Activated T-cell treated with anti-CD3 and anti-CD28 coated beads, Interleukin-2, amount 50 U/mL, for 24 hours (primary cell): ENCODE measurements at regions not wholly inside any gene's neighbourhood (a gene's known extent, or its start where the extent isn't known, plus 50 kb on each side); places are given as distances from the start of the nearest gene placed in this dataset.
A peak's percentile ranks its signal among the peaks of the same experiment; 100 is the strongest.

Source experiments
- DNase-seq: peaks from one replicate; pipeline ENCODE4 v3.0.0-alpha.2; 2020
- H3K27ac Mint-ChIP-seq: 2 replicates; pipeline ENCODE4 v1.8.0; 2020; ENCODE audit warnings: mild to moderate bottlenecking, mixed read lengths
- H3K27me3 Mint-ChIP-seq: 2 replicates; pipeline ENCODE4 v1.8.0; 2020; ENCODE audit warnings: mixed read lengths
- H3K36me3 Mint-ChIP-seq: 2 replicates; pipeline ENCODE4 v1.8.0; 2020; ENCODE audit warnings: low read depth, mixed read lengths
- H3K4me1 Mint-ChIP-seq: 2 replicates; pipeline ENCODE4 v1.8.0; 2020; ENCODE audit warnings: low read depth, mixed read lengths
- H3K4me3 Mint-ChIP-seq: 2 replicates; pipeline ENCODE4 v1.8.0; 2020; ENCODE audit warnings: mild to moderate bottlenecking, moderate library complexity, mixed read lengths
- H3K9me3 Mint-ChIP-seq: 2 replicates; pipeline ENCODE4 v1.8.0; 2020; ENCODE audit warnings: mixed read lengths

DNA sequence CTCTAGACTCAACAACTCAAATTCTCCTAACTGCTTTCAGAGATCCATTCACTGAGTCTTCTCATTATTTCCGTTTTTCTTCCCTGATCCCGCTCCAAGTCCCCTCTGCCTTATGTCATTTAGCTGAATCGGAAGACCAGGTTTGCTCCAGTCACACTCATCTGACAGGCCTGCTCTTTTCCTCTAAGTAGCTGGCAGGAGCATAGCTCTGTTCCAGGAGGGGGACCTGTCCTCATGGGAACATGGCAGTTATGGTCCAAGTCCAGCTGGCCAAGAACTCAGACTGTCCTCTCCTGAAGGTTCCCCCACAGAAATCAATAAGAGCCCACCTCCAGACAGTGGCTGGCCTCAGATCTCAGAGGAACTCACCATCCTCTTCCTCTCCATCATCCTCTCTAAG is 130.9 kb upstream of the SERP2 start:
- H3K9me3 Mint-ChIP-seq = no peaks in the 10 kb centered on the region
- H3K4me1 Mint-ChIP-seq = peaks cover 16% of the 10 kb centered on the region
- no peak overlapping the region for H3K4me3 Mint-ChIP-seq
- no peak overlapping the region for H3K27ac Mint-ChIP-seq
- no peaks in the 10 kb centered on the region for H3K36me3 Mint-ChIP-seq
- DNase-seq = no peak
- H3K27me3 Mint-ChIP-seq = peaks cover 4% of the 10 kb centered on the region

DNA sequence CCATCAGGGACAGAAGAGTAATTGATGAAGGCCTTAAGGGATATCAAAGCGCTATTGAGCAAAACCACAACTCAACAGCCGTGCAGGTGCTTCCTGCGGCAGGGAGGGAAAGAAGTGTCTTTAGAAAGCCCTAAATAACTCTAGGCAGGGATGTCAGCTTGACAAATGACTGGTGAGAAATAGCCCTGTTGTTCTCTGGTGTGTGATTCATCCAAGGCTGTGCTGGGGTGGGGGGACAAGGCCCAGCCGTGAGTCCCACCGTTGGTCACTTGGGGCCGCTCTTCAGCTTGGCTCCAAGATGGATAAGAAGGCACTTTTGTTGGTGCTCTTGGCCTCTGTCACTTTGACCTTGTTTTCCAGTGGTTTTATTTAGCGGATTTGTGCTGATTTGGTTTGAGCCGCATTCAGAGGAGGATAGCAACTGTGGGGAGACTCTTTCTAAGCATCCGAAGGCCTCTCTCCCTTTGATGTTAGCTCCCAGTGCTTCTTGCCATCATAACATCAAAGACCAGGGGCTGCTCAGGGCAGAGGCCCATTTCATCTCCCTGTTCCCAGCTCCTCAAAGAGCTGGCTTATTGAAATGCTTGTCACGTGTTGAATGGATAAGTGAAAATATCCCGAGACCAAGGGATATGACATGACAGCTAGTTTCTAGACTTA is 130.3 kb upstream of the SERP2 start:
- peaks cover 10% of the 10 kb centered on the region for H3K4me1 Mint-ChIP-seq
- H3K27ac Mint-ChIP-seq = no peak overlapping the region
- no peaks in the 10 kb centered on the region for H3K9me3 Mint-ChIP-seq
- H3K4me3 Mint-ChIP-seq = no peak overlapping the region
- no peak for DNase-seq
- H3K27me3 Mint-ChIP-seq = peaks cover 4% of the 10 kb centered on the region
- H3K36me3 Mint-ChIP-seq = no peaks in the 10 kb centered on the region

DNA sequence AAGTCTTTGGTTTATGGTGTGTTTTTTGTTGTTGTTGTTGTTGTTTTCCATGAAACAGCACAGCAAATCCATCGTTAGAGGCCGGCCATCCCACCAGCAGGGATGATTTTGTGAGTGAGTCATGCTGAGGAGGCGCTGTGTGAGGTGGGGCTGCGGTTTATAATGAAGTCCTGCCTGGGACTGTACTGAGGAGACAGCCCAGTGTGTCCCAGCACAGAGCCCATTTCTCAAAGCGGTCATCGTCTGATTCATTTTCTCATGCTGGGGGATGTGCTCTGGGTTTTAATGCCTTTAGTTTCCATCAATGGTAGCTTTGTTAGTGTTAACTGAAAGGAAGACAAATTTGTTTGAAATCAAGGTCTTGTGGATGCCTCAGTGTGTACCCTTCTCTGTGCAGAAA is 129.3 kb upstream of the SERP2 start:
- Mint-ChIP-seq H3K4me1 (peaks cover 9% of the 10 kb centered on the region), H3K36me3 (no peaks in the 10 kb centered on the region)

DNA sequence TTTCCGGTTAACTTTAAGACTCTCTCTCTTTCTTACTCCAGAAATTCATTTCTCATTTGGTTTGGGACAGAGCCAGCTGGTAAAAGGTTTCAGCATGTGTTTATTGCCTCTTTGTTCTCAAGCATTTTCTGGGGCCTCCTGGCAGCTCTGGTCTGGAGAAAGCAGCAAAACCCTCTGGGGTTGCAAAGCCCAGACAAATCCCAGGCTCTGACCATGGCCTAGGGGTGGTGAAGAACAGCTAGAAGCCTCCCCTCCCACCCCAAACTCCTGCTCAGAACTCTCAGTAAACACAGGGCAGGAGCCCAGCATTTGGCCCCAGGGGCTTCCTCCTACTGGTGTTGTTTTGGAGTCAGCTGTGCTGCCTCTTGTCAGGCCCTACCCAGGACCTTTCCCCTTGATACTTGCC is 124.2 kb upstream of the SERP2 start:
- Mint-ChIP-seq H3K27ac (no peak overlapping the region), H3K4me1 (no peaks in the 10 kb centered on the region), H3K9me3 (no peaks in the 10 kb centered on the region), H3K27me3 (no peaks in the 10 kb centered on the region), H3K4me3 (no peak overlapping the region), H3K36me3 (no peaks in the 10 kb centered on the region)
- DNase-seq = no peak

More for the DNA sequence above, 129.3 kb upstream of the SERP2 start:
- no peak for DNase-seq
- Mint-ChIP-seq H3K27me3 (peaks cover 4% of the 10 kb centered on the region), H3K27ac (no peak overlapping the region), H3K9me3 (no peaks in the 10 kb centered on the region), H3K4me3 (no peak overlapping the region)

DNA sequence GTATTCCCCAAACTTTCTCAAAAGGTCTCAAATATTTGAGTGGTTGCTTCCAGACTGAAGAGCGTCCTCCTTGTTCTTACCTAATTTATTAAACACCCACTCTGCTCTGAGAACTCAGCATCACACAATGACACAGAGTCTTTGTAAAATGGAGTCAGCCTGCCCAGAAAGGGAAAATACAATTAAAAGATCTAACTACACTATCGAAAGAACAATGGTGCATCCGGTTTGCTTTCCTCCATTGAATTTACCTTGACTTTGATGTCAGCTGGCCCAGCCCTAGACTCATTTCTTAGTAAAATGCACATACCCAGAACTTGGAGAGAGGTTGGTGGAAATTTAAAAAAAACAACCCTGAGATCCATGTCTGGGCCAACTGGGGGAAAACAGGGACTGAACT is 120.7 kb upstream of the SERP2 start:
- Mint-ChIP-seq H3K36me3 (no peaks in the 10 kb centered on the region), H3K27me3 (no peaks in the 10 kb centered on the region), H3K4me3 (no peak overlapping the region), H3K4me1 (no peaks in the 10 kb centered on the region), H3K27ac (no peak overlapping the region), H3K9me3 (no peaks in the 10 kb centered on the region)
- no peak for DNase-seq

DNA sequence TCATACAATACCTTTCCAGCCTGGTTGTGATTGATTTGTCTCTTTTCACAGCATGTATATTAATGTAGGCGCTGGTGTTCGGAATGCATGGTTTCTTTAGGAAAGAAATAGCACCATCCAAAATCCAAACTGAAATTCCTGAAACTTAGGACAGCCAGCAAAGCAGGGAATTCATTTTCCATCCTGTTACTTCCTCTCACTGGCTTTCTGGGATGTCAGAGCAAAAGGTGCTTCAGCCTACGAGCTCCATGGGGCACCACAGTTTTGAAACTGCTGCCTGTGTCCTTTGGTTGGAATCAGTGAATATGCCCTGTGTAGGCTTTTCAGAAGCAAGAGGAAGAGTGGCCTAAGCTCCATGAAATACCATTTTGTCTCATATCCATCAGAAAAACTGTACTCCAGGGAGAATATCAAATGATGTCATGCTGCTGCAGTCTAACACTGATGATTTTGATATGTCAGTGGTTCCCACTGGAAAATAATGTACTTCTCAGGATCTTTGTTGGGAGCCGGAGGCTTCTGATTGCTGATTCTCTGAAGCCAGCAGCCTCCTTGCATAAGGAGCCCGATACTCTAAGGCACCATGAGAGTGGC is 117.8 kb upstream of the SERP2 start:
- Mint-ChIP-seq H3K36me3 (no peaks in the 10 kb centered on the region), H3K9me3 (no peaks in the 10 kb centered on the region), H3K27ac (no peak overlapping the region), H3K27me3 (no peaks in the 10 kb centered on the region), H3K4me3 (no peak overlapping the region), H3K4me1 (peaks cover 25% of the 10 kb centered on the region)
- no peak for DNase-seq

DNA sequence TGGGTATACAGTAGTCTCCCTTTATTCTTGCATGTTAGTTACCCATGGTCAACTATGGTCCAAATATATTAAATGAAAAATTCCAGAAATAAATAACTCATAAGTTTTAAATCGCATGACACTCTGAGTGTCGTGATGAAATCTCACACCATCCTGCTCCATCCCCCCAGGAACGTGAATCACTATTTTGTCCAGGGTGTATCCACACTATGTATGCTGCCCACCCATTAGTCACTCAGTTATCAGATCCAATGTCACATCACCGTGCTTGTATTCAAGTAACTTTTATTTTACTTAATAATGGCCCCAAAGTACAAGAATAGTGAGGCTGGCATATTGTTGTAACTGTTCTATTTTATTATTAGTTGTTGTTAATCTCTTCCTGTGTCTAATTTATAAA is 115.8 kb upstream of the SERP2 start:
- Mint-ChIP-seq H3K9me3 (no peaks in the 10 kb centered on the region), H3K36me3 (no peaks in the 10 kb centered on the region), H3K27me3 (no peaks in the 10 kb centered on the region), H3K4me1 (peaks cover 26% of the 10 kb centered on the region), H3K4me3 (no peak overlapping the region), H3K27ac (no peak overlapping the region)
- DNase-seq = no peak

DNA sequence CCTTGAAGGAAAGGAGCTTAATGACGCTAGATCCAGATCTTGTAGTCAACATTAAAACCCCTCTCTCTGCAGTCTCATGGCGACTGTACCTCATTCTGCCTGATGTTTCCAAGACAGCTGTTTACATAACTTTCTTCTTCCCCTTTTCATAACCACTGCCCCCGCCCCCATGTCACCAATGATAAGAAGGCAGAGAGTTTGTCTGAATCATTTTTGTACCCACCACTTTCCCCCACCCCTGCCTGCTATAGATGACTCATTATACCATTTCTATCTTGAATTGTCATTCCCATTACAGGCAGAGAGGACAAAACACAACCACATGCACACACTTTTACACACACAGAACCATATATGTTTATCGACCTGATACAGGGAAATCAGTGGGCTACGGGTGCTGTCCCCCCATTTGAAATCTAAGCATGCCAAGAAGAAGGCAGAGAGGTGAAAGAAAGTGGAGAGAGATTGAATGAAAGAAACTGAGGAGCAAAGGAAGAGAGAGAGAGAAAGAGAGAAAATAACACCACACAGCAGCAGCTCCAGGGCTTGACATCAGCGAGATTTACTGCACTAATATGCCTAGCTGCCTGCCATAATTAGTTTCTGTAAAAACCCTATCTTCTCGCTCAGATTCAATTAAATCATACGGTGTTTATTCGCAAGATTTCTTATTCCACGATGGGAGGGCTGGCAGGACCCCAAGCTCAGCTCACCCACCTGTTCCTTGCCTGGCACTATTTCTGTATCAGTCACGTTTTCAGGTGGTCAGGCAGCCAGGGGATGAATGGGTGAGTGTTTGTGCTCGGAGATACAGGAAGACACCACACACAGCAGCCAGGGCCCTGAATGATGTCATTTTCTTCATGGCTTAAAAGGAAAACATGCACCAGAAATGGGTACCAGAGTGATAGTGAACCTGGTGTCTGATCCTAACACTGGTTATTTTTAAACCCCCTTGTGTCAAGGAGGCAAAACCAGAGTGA is 114.3 kb upstream of the SERP2 start:
- peaks cover 26% of the 10 kb centered on the region for H3K4me1 Mint-ChIP-seq

DNA sequence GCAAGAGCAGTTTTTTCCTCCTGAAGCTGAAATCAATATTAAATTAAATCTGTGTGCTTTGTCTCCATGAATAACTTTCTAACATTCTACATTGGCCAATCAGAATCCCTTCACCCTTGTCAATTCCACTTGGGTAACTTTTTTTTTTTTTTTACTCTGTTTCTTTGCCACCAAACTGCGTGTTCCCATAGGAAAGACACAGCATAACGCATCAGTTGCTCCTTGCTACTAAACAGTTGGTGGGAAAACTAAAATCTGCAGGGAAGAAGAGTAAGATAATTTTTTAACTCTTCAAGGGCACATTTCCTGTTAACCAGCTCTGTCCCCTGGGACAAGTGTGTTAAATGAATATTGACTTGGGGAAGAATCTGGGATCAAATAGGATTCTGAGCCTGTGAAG is 113.3 kb upstream of the SERP2 start:
- no peak for DNase-seq
- no peaks in the 10 kb centered on the region for H3K36me3 Mint-ChIP-seq
- H3K4me3 Mint-ChIP-seq = no peak overlapping the region
- H3K4me1 Mint-ChIP-seq = peaks cover 26% of the 10 kb centered on the region
- no peaks in the 10 kb centered on the region for H3K27me3 Mint-ChIP-seq
- no peaks in the 10 kb centered on the region for H3K9me3 Mint-ChIP-seq
- H3K27ac Mint-ChIP-seq = no peak overlapping the region

More for the DNA sequence above, 114.3 kb upstream of the SERP2 start:
- no peaks in the 10 kb centered on the region for H3K36me3 Mint-ChIP-seq
- H3K27me3 Mint-ChIP-seq = no peaks in the 10 kb centered on the region
- peak; percentile 74 for DNase-seq
- peak overlapping the region; percentile 67 for H3K4me3 Mint-ChIP-seq
- peak overlapping the region; percentile 93 for H3K27ac Mint-ChIP-seq
- no peaks in the 10 kb centered on the region for H3K9me3 Mint-ChIP-seq

DNA sequence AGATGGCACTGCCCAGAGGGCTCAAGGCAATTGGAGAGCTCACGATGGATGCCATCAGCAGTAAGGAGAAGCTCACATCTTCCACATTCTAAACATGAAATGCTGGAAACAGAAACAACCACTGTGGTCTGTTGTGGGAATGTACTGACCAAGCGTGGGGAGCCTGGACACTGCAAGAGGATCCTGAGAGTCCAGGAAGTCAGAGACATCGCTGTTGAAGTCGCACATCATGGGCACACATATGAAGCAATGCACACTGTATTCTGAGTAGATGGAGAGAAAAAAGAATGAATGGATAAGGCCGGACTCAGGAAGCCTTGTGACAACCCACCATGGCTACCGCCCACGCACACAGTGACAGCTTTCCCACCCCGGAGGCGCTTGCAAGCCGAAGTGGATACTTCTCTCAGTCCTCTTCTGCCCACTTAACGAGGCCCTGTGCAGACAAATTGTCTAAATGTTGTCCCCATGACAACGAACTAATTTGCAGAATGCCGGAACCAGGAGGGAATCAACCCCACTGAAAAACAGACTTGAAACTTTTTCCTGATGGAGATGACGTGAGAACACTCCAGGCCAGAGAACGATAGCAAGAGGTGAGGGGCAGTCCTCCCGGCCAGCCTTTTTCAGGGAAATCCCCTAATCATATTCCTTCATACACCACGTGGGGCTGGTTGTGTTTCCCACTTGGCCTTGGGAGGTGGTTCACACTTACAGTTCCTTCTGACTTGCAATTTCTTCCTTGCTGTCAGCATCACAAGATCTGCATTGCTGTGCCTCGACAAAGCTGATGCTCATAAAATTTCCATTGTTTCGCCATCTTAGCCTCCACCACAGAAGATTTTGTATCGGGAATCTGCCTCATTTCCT is 109.6 kb upstream of the SERP2 start:
- Mint-ChIP-seq H3K27ac (no peak overlapping the region), H3K27me3 (peaks cover 7% of the 10 kb centered on the region), H3K4me1 (peaks cover 19% of the 10 kb centered on the region), H3K9me3 (no peaks in the 10 kb centered on the region), H3K36me3 (no peaks in the 10 kb centered on the region), H3K4me3 (no peak overlapping the region)
- DNase-seq = no peak

DNA sequence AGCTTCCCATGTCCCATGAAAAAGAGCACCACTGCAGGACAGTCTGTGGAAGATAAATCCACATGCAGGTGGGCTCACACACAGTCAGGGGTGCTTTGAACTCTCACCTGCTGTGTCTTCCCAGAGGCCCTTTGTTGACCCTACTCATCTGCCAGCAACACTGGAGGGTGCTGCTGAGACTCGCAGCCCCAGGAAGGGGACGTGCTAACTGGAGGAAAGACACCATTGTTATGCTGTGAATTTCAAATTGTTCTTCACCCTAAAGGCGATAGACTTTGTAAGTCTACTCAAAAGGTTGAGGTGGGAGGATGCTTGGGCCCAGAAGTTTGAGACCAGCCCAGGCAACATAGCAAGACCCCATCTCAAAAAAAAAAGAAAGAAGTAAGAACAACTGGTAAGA is 107.3 kb upstream of the SERP2 start:
- Mint-ChIP-seq H3K4me3 (no peak overlapping the region), H3K4me1 (peaks cover 8% of the 10 kb centered on the region), H3K27ac (no peak overlapping the region), H3K9me3 (no peaks in the 10 kb centered on the region), H3K27me3 (peaks cover 7% of the 10 kb centered on the region), H3K36me3 (no peaks in the 10 kb centered on the region)
- DNase-seq = no peak

DNA sequence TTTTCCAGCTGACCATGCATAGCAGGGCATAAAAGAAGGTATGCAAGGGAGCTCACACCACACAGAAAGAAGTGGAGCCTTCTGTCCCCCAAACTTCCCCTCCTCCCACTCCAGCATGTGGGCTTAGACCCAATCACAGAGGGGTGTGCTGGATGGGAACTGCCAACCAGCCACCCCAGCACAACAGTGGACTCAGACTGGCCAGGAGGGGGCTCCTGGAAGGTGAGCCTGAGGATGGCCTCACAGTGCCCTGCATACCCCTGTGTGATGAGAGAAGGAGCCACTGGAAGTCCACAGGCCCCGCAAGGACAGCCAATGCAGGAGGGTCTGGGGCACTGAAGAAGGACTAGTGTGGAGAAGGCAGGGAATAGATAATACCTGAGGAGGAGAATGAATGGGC is 106.9 kb upstream of the SERP2 start:
- DNase-seq = no peak
- Mint-ChIP-seq H3K4me1 (peaks cover 8% of the 10 kb centered on the region), H3K36me3 (no peaks in the 10 kb centered on the region), H3K4me3 (no peak overlapping the region), H3K27me3 (peaks cover 7% of the 10 kb centered on the region), H3K9me3 (no peaks in the 10 kb centered on the region), H3K27ac (no peak overlapping the region)

DNA sequence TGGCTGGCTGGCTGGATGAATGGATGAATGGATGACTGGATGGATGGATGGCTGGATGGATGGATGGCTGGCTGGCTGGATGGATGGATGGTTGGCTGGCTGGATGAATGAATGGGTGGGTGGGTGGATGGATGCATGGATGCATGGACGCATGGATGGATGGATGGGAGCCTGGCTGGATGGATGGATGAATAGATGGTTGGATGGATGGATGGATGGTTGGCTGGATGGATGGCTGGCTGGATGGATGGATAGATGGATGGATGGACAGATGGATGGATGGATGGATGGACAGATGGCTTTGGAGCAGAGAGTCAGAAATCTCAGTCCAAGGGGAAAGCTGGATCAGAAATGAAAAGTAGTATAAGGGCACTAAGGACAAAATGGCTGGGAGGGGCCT is 106.4 kb upstream of the SERP2 start:
- no peak for DNase-seq
- Mint-ChIP-seq H3K4me1 (peaks cover 9% of the 10 kb centered on the region), H3K27ac (no peak overlapping the region), H3K9me3 (no peaks in the 10 kb centered on the region), H3K36me3 (no peaks in the 10 kb centered on the region), H3K27me3 (peaks cover 7% of the 10 kb centered on the region), H3K4me3 (no peak overlapping the region)

DNA sequence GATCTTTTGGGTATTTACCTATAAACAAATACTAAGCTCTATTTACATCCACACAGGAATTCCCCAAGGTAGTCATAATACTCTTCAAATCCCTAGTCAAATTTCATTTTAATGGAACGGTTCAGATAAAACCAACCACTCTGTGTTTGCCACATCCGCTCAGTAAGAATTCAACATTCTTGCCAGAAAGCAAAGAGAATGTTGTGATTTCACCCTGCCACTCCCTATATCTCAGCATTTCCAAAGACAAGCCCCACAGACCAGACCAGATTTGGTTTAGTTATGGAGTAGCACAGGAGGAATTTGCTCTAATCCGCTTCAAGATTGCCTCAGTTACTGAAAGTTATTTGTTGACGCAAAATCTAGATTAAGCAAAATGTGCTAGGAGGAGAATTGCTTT is 105.6 kb upstream of the SERP2 start:
- Mint-ChIP-seq H3K27ac (no peak overlapping the region), H3K9me3 (no peaks in the 10 kb centered on the region), H3K36me3 (no peaks in the 10 kb centered on the region), H3K4me1 (peaks cover 11% of the 10 kb centered on the region), H3K27me3 (peaks cover 7% of the 10 kb centered on the region), H3K4me3 (no peak overlapping the region)
- DNase-seq = no peak
